GM23338 (cell line): ENCODE measurements at regions not wholly inside any gene's neighbourhood (a gene's known extent, or its start where the extent isn't known, plus 50 kb on each side); places are given as distances from the start of the nearest gene placed in this dataset.

Source experiments
- CREB1 ChIP-seq: fragments of 250-450 bp; sonication (Bioruptor Pico); IDR thresholded peaks from 2 replicates; pipeline ENCODE4 v1.5.0; 2020; ENCODE audit warnings: low read depth, mild to moderate bottlenecking, moderate library complexity
- CTCF ChIP-seq, 2 experiments: fragments of 200-600 bp in 1 of 2; sonication (generic) in 1 of 2; conservative IDR thresholded peaks; 2 replicates each; pipeline versions ENCODE4 v1.5.1 to v1.6.1; 2016 to 2017; ENCODE audit warnings: antibody characterized with exemption in 2 of 2, low read depth in 2 of 2, mild to moderate bottlenecking in 2 of 2, moderate library complexity in 1 of 2
- ETS1 ChIP-seq: IDR thresholded peaks from 2 replicates; pipeline ENCODE4 v1.6.1; 2016; ENCODE audit warnings: antibody characterized with exemption
- NANOG ChIP-seq: IDR thresholded peaks from 2 replicates; pipeline ENCODE4 v1.6.1; 2016; ENCODE audit warnings: antibody characterized with exemption, borderline replicate concordance
- POLR2AphosphoS5 ChIP-seq: IDR thresholded peaks from 2 replicates; pipeline ENCODE4 v1.6.1; 2016; ENCODE audit warnings: antibody characterized with exemption, low read depth
- STAT1 ChIP-seq: IDR thresholded peaks from one replicate; pipeline ENCODE4 v1.6.1; 2016; ENCODE audit warnings: antibody characterized with exemption; ENCODE audit not compliant: unreplicated experiment

- TF ChIP-seq POLR2AphosphoS5 (no peak), ETS1 (no peak), CTCF (conservative IDR thresholded peaks at IDR 0.05; ENCODE audit: low read depth in 2 of 2) (no peak), CREB1 (CRISPR knock-in tag) (no peak), STAT1 (no peak), NANOG (no peak)
Measured at GRCh38 chr11:112778877-112779266, 182.3 kb upstream of the NCAM1 start.
